Testis (tissue), 2 donors: ENCODE measurements at regions not wholly inside any gene's neighbourhood (a gene's known extent, or its start where the extent isn't known, plus 50 kb on each side); places are given as distances from the start of the nearest gene placed in this dataset.

Experiments used
- CTCF ChIP-seq, 3 experiments: fragments of 450-650 bp in 2 of 3; fragments of 200-600 bp in 1 of 3; sonication (generic) in 1 of 3; IDR thresholded peaks; one replicate each; pipeline ENCODE4 v1.5.1; 2016 to 2019; ENCODE audit warnings: antibody characterized with exemption in 3 of 3, mild to moderate bottlenecking in 2 of 3, moderate library complexity in 1 of 3
- POLR2A ChIP-seq: fragments of 450-650 bp; IDR thresholded peaks from one replicate; pipeline ENCODE4 v1.6.1; 2017; ENCODE audit warnings: antibody characterized with exemption, mild to moderate bottlenecking, moderate library complexity

- no peak for TF ChIP-seq CTCF (IDR thresholded peaks at IDR 0.05)
- no peak for TF ChIP-seq POLR2A
These were observed 364.4 kb upstream of the INTU start for GRCh38 chr4:127268367-127268766.
